GM12878 (cell line): ENCODE measurements at regions not wholly inside any gene's neighbourhood (a gene's known extent, or its start where the extent isn't known, plus 50 kb on each side); places are given as distances from the start of the nearest gene placed in this dataset.

Experiments
- ATAC-seq: fragments of 200-7000 bp; cut with Tn5 transposase; 3 replicates; pipeline ENCODE4 v1.9.1; 2020; ENCODE audit warnings: mild to moderate bottlenecking, moderate library complexity
- BruUV-seq: library from RNA; stranded (reverse); fragments of 400-500 nt; replicated peaks from 2 replicates; lab custom pipeline; 2021; lab: Mats Ljungman, UMichigan
- CTCF ChIA-PET: fragments of 300-600 bp; sonication (Branson Sonifier 250); formaldehyde crosslinking; extraction: SDS; loops from one replicate; lab custom pipeline; 2021; ENCODE audit warnings: inconsistent platforms; lab: Yijun Ruan, JAX
- POLR2A ChIA-PET: fragments of 350-600 bp; formaldehyde crosslinking; extraction: SDS; loops from one replicate; lab custom pipeline; 2021; ENCODE audit warnings: inconsistent platforms; lab: Charles Lee
- RAD21 ChIA-PET: fragments of 300-600 bp; sonication (Branson Sonifier 250); formaldehyde crosslinking; loops from one replicate; lab custom pipeline; 2023; ENCODE audit warnings: antibody characterized with exemption; ENCODE audit not compliant: unreplicated experiment; lab: Charles Lee
- SMC1A ChIA-PET: fragments of 300-600 bp; sonication (Branson Sonifier 250); formaldehyde crosslinking; loops from one replicate; lab custom pipeline; 2023; ENCODE audit not compliant: unreplicated experiment, uncharacterized antibody; lab: Charles Lee
- DNase-seq: peaks from one replicate; pipeline ENCODE4 v3.0.0-alpha.2; 2011; ENCODE audit warnings: low read depth, low spot score
- FAIRE-seq: peaks from 3 replicates; lab custom pipeline; 2011; peaks lifted over from hg19 to GRCh38; lab: Jason Lieb, UNC
- H2AFZ ChIP-seq: 2 replicates; pipeline ENCODE4 v1.6.0; 2011; ENCODE audit warnings: low read depth, low read length, control low read depth; ENCODE audit not compliant: control insufficient read depth
- H3K27ac ChIP-seq: 2 replicates; pipeline ENCODE4 v1.5.1; 2011; ENCODE audit warnings: control low read depth; ENCODE audit not compliant: control insufficient read depth, insufficient read depth
- H3K27me3 ChIP-seq, 2 experiments: replicated peaks in 1 of 2; 2 replicates each; pipeline versions ENCODE4 v1.6.0 to v1.6.1; 2011; ENCODE audit warnings: low read length in 1 of 2; ENCODE audit not compliant: control insufficient read depth in 2 of 2, insufficient read depth in 2 of 2
- H3K36me3 ChIP-seq, 2 experiments: 2 replicates each; pipeline ENCODE4 v1.5.1; 2011; ENCODE audit warnings: low read length in 1 of 2; ENCODE audit not compliant: control insufficient read depth in 2 of 2, insufficient read depth in 2 of 2
- H3K4me1 ChIP-seq: 2 replicates; pipeline ENCODE4 v1.6.1; 2011; ENCODE audit warnings: mild to moderate bottlenecking, low read length, moderate library complexity, mixed read lengths; ENCODE audit not compliant: control insufficient read depth, insufficient read depth
- H3K4me2 ChIP-seq: 2 replicates; pipeline ENCODE4 v1.6.0; 2011; ENCODE audit warnings: control low read depth; ENCODE audit not compliant: control insufficient read depth, insufficient read depth
- H3K4me3 ChIP-seq: fragments of 200-600 bp; sonication (generic); 2 replicates; pipeline ENCODE4 v1.5.1; 2016
- H3K79me2 ChIP-seq: 2 replicates; pipeline ENCODE4 v1.6.0; 2011; ENCODE audit warnings: low read length; ENCODE audit not compliant: control insufficient read depth, insufficient read depth
- H3K9ac ChIP-seq: 2 replicates; pipeline ENCODE4 v1.8.0; 2011; ENCODE audit warnings: low read length, control low read depth, mixed read lengths; ENCODE audit not compliant: control insufficient read depth, insufficient read depth
- H3K9me3 ChIP-seq: replicated peaks from 3 replicates; pipeline ENCODE4 v1.5.1; 2011; ENCODE audit warnings: mild to moderate bottlenecking, low read length; ENCODE audit not compliant: control insufficient read depth, insufficient read depth
- H4K20me1 ChIP-seq: 2 replicates; pipeline ENCODE4 v1.6.0; 2011; ENCODE audit not compliant: control insufficient read depth, insufficient read depth
- ATF3 ChIP-seq: IDR thresholded peaks from 2 replicates; pipeline ENCODE4 v1.6.1; 2011; ENCODE audit warnings: low read depth, mild to moderate bottlenecking, low read length, moderate library complexity, borderline replicate concordance; ENCODE audit errors: extremely low read depth
- HCFC1 ChIP-seq: fragments of 150-350 bp; IDR thresholded peaks from 2 replicates; pipeline ENCODE4 v1.6.1; 2014; ENCODE audit warnings: low read length
- HDGF ChIP-seq: fragments of 450-650 bp; IDR thresholded peaks from 2 replicates; pipeline ENCODE4 v1.6.1; 2016; ENCODE audit warnings: antibody characterized with exemption
- RAD51 ChIP-seq: fragments of 450-650 bp; IDR thresholded peaks from 2 replicates; pipeline ENCODE4 v1.6.1; 2016; ENCODE audit warnings: moderate library complexity, mild to moderate bottlenecking, inconsistent platforms
- SRF ChIP-seq, 2 experiments: IDR thresholded peaks; 2 replicates each; pipeline ENCODE4 v1.6.1; 2011; ENCODE audit warnings: low read depth in 2 of 2, low read length in 2 of 2, mild to moderate bottlenecking in 1 of 2, moderate library complexity in 1 of 2
- ZBTB40 ChIP-seq: fragments of 450-650 bp; IDR thresholded peaks from 2 replicates; pipeline ENCODE4 v1.6.1; 2016; ENCODE audit warnings: mild to moderate bottlenecking, moderate library complexity, borderline replicate concordance
- ZNF622 ChIP-seq: fragments of 450-650 bp; IDR thresholded peaks from 2 replicates; pipeline ENCODE4 v1.6.1; 2017; ENCODE audit warnings: mild to moderate bottlenecking, inconsistent platforms
- WGBS: methylation state at CpG from one replicate; pipeline ENCODE4 v1.1.6; 2016; ENCODE audit warnings: low lambda C conversion rate; ENCODE audit not compliant: insufficient replicate concordance, insufficient coverage; ENCODE audit errors: missing lambda C conversion rate; 5-methylcytosine and 5-hydroxymethylcytosine counted together
- in situ Hi-C: fragments of 300-500 bp; cut with MboI; formaldehyde crosslinking; loops from 9 replicates; pipeline ENCODE4 v1.14.3; 2018; ENCODE audit warnings: mixed read lengths
- intact Hi-C: fragments of 100-400 bp; cut with micrococcal nuclease; formaldehyde crosslinking; loops from one replicate; pipeline ENCODE4 v1.14.2; 2022; ENCODE audit not compliant: unreplicated experiment

GRCh38 chr6:144360401-144360800 lies 75.3 kb downstream of the UTRN start:
- Histone ChIP-seq H3K9ac (no peak overlapping the region), H2AFZ (no peak overlapping the region), H3K4me3 (no peak overlapping the region), H3K27ac (no peak overlapping the region), H3K79me2 (peaks cover 26% of the 10 kb centered on the region), H3K4me1 (peaks cover 4% of the 10 kb centered on the region; the same call in 1 of the 2 replicates), H3K36me3 (no peaks in the 10 kb centered on the region), H3K9me3 (no peaks in the 10 kb centered on the region), H3K4me2 (no peak overlapping the region), H3K27me3 (no peaks in the 10 kb centered on the region), H4K20me1 (0 out of 2 replicates have a peak, but pooled peaks cover 3% of the 10 kb centered on the region)
- ChIA-PET CTCF (interaction anchor here (1.0 kb wide), 1 partner anchor 121 kb away, joined by 3 read pairs; no protein-coding TSS in a partner anchor), POLR2A (no interaction called here), RAD21 (interaction anchor here (1.5 kb wide), 1 partner anchor 14 kb away, joined by 3 read pairs; no protein-coding TSS in a partner anchor), SMC1A (interaction anchor here (0.7 to 1.4 kb wide), 2 partner anchors 9 to 13 kb away, joined by 3 to 4 read pairs; no protein-coding TSS in a partner anchor)
- in situ Hi-C loops (no loop called here), intact Hi-C loops (no loop called here)
- DNase-seq (no peak), FAIRE-seq (no peak), ATAC-seq (peak; percentile 25; the same call in 2 of the 3 replicates)
- no TSS peak for BruUV-seq
- 71% methylated on average over 4 of the region's 4 CpGs for WGBS
- TF ChIP-seq RAD51 (no peak), HDGF (no peak), ATF3 (no peak), ZBTB40 (no peak), ZNF622 (no peak), SRF (IDR thresholded peaks at IDR 0.05; ENCODE audit: low read depth in 2 of 2, low read length in 2 of 2) (no peak), HCFC1 (no peak)
